ENCODE measurements at regions not wholly inside any gene's neighbourhood (a gene's known extent, or its start where the extent isn't known, plus 50 kb on each side); places are given as distances from the start of the nearest gene placed in this dataset.

- POLR2A ChIA-PET, result no interaction called here
- no peaks in the 10 kb centered on the region for H3K36me3 ChIP-seq (ENCODE audit: control insufficient read depth, insufficient read depth, low read length)
- no peaks in the 10 kb centered on the region for H3K4me1 ChIP-seq (ENCODE audit: control insufficient read depth, insufficient read depth, low read length)
- DNase-seq (ENCODE audit: low read depth, low spot score) (no peak), ATAC-seq (no peak)
- BruUV-seq (replicated peaks), result no TSS peak
- CTCF ChIA-PET, result no interaction called here
- no peak for TF ChIP-seq POLR2AphosphoS5 (IDR thresholded peaks at IDR 0.05; ENCODE audit: low read depth, low read length)
- TF ChIP-seq REST (IDR thresholded peaks at IDR 0.05; ENCODE audit: insufficient read depth in 1 of 2, low read depth in 2 of 2, low read length in 1 of 2), result no peak
- TF ChIP-seq SIN3A (IDR thresholded peaks at IDR 0.05; ENCODE audit: borderline replicate concordance, insufficient read depth, low read depth, low read length), result no peak
- TF ChIP-seq CTCF (IDR thresholded peaks at IDR 0.05), result no peak
- TF ChIP-seq TCF7L2 (IDR thresholded peaks at IDR 0.05; ENCODE audit: low read depth, low read length), result no peak
- in situ Hi-C loops (cut with HindIII; ENCODE audit: low pct_unique_long_range_greater_than_20kb, low sequenced_read_pairs) (no loop called here), intact Hi-C loops (cut with micrococcal nuclease; ENCODE audit: unreplicated experiment) (no loop called here)
- H3K27me3 ChIP-seq (ENCODE audit: control insufficient read depth, insufficient read depth, low read length), result peaks cover 3% of the 10 kb centered on the region
- H3K9me3 ChIP-seq (ENCODE audit: control insufficient read depth, insufficient read depth, low read depth, low read length), result no peaks in the 10 kb centered on the region
- no peak overlapping the region for H3K27ac ChIP-seq (ENCODE audit: low read length)
- no peak overlapping the region for H3K4me3 ChIP-seq (ENCODE audit: low read depth in 2 of 2, low read length in 2 of 2)
These were observed 161.9 kb downstream of the WNT7A start for GRCh38 chr3:13718000-13718399.

DNA sequence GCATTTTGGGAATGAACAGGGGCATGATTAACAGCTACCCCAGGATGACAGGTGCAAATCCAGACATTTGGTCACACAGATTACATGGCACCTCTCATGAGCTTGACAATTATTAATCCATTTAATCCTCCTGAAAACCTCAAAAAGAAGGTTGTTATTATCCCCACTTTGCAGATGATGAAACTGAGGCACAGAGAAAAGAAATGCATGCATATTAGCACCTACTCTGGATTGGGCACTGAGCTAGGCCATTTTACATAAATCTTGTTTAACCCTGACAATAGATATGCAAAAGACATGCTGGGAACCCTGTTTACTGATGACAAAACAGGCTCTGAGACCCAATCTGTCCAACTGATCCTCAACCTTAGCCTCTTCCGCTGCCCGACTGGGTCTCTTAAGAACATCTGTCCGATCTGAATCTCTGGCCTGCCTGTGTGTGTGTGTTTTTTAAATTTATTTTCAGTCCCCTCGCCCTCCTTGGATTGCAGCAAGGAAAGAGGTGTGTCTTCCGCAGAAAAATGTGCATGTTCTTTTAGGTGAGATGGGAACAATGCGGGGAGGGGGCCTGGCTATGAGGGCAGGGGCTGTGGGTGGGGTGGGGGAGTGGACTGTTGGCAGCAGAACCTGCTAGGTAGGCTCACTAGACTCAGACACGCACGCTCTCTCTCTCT, 162.5 kb downstream of the WNT7A start:
- no peak overlapping the region for H3K27ac ChIP-seq (ENCODE audit: low read length)
- ChIA-PET CTCF (no interaction called here), POLR2A (no interaction called here)
- H3K4me1 ChIP-seq (ENCODE audit: control insufficient read depth, insufficient read depth, low read length), result no peaks in the 10 kb centered on the region
- in situ Hi-C loops (cut with HindIII; ENCODE audit: low pct_unique_long_range_greater_than_20kb, low sequenced_read_pairs) (no loop called here), intact Hi-C loops (cut with micrococcal nuclease; ENCODE audit: unreplicated experiment) (no loop called here)
- H3K4me3 ChIP-seq (ENCODE audit: low read depth in 2 of 2, low read length in 2 of 2), result no peak overlapping the region
- H3K27me3 ChIP-seq (ENCODE audit: control insufficient read depth, insufficient read depth, low read length), result peaks cover 3% of the 10 kb centered on the region
- no TSS peak for BruUV-seq (replicated peaks)
- no peak for TF ChIP-seq CTCF (IDR thresholded peaks at IDR 0.05)
- no peak for TF ChIP-seq TCF7L2 (IDR thresholded peaks at IDR 0.05; ENCODE audit: low read depth, low read length)
- no peak for TF ChIP-seq POLR2AphosphoS5 (IDR thresholded peaks at IDR 0.05; ENCODE audit: low read depth, low read length)
- no peak for TF ChIP-seq REST (IDR thresholded peaks at IDR 0.05; ENCODE audit: insufficient read depth in 1 of 2, low read depth in 2 of 2, low read length in 1 of 2)
- TF ChIP-seq SIN3A (IDR thresholded peaks at IDR 0.05; ENCODE audit: borderline replicate concordance, insufficient read depth, low read depth, low read length), result no peak
- H3K36me3 ChIP-seq (ENCODE audit: control insufficient read depth, insufficient read depth, low read length), result no peaks in the 10 kb centered on the region
- DNase-seq (ENCODE audit: low read depth, low spot score) (no peak), ATAC-seq (no peak)
- H3K9me3 ChIP-seq (ENCODE audit: control insufficient read depth, insufficient read depth, low read depth, low read length), result no peaks in the 10 kb centered on the region
